Right renal pelvis (tissue), 4 donors: ENCODE measurements at regions not wholly inside any gene's neighbourhood (a gene's known extent, or its start where the extent isn't known, plus 50 kb on each side); places are given as distances from the start of the nearest gene placed in this dataset.

Experiments used
- DNase-seq, 4 donors: peaks; one replicate each; pipeline ENCODE4 v3.0.0-alpha.2; 2013; ENCODE audit warnings: low read depth in 4 of 4, low spot score in 3 of 4, missing footprints in 1 of 4

GRCh38 chr4:123827511-123827910, 430.9 kb downstream of the SPRY1 start:
- no peak for DNase-seq

- no peak for DNase-seq
These were observed 434.3 kb downstream of the SPRY1 start for GRCh38 chr4:123830930-123831329.

GRCh38 chr4:123832173-123833026, 435.8 kb downstream of the SPRY1 start:
- DNase-seq: no peak

GRCh38 chr4:123833171-123833643, 436.6 kb downstream of the SPRY1 start:
- DNase-seq: no peak

GRCh38 chr4:123835831-123836590, 439.4 kb downstream of the SPRY1 start:
- no peak for DNase-seq

- no peak for DNase-seq
These were observed 440.4 kb downstream of the SPRY1 start for GRCh38 chr4:123836851-123837595.

GRCh38 chr4:123838474-123838873, 441.9 kb downstream of the SPRY1 start:
- DNase-seq: no peak

GRCh38 chr4:123840197-123840596, 443.6 kb downstream of the SPRY1 start:
- DNase-seq: no peak

GRCh38 chr4:123841447-123842121, 445.0 kb downstream of the SPRY1 start:
- DNase-seq: no peak

GRCh38 chr4:123843137-123843536, 446.5 kb downstream of the SPRY1 start:
- no peak for DNase-seq

GRCh38 chr4:123844374-123844773, 447.8 kb downstream of the SPRY1 start:
- no peak for DNase-seq

- DNase-seq: no peak
These were observed 449.5 kb downstream of the SPRY1 start for GRCh38 chr4:123846092-123846491.

- no peak for DNase-seq
These were observed 450.0 kb downstream of the SPRY1 start for GRCh38 chr4:123846561-123846960.

- DNase-seq: no peak
These were observed 452.0 kb downstream of the SPRY1 start for GRCh38 chr4:123848606-123849005.

GRCh38 chr4:123849495-123849894, 452.9 kb downstream of the SPRY1 start:
- no peak for DNase-seq

GRCh38 chr4:123851521-123851920, 454.9 kb downstream of the SPRY1 start:
- DNase-seq: no peak

GRCh38 chr4:123853651-123854050, 457.1 kb downstream of the SPRY1 start:
- DNase-seq: no peak

- no peak for DNase-seq
These were observed 460.3 kb downstream of the SPRY1 start for GRCh38 chr4:123856689-123857545.

- no peak for DNase-seq
These were observed 461.9 kb downstream of the SPRY1 start for GRCh38 chr4:123858465-123858864.

- DNase-seq: no peak
These were observed 466.2 kb downstream of the SPRY1 start for GRCh38 chr4:123862812-123863211.
